ENCODE measurements at regions not wholly inside any gene's neighbourhood (a gene's known extent, or its start where the extent isn't known, plus 50 kb on each side); places are given as distances from the start of the nearest gene placed in this dataset.

- Histone ChIP-seq H3K4me3 (no peak overlapping the region), H3K4me1 (replicated peaks in 1 of 2) (peaks cover 0 to 9% of the 10 kb centered on the region in 2 donors), H3K27ac (no peak overlapping the region)
- in situ Hi-C loops (cut with MboI; ENCODE audit: low pct_unique_long_range_greater_than_20kb in 2 of 9, low sequenced_read_pairs in 9 of 9, unreplicated experiment in 9 of 9) = loop anchor here in 6 of 9 experiments (10.0 to 25.0 kb wide), 4 partner anchors 977 to 1065 kb away; no protein-coding TSS in a partner anchor
- ATAC-seq (replicated peaks in 6 of 8) = no peak
- 75 to 100% (median 91%) methylated on average over 1 to 3 of the region's 3 CpGs; no CpG with 5 or more reads in 2 of the 10 experiments for WGBS, 10 experiments
Measured at GRCh38 chr9:115597330-115597895, 479.5 kb upstream of the TNC start.

GRCh38 chr9:115598751-115599150 lies 480.8 kb upstream of the TNC start:
- Histone ChIP-seq H3K4me3 (no peak overlapping the region), H3K4me1 (replicated peaks in 1 of 2) (peaks cover 0 to 7% of the 10 kb centered on the region in 2 donors), H3K27ac (no peak overlapping the region)
- in situ Hi-C loops (cut with MboI; ENCODE audit: low pct_unique_long_range_greater_than_20kb in 2 of 9, low sequenced_read_pairs in 9 of 9, unreplicated experiment in 9 of 9) = loop anchor here in 6 of 9 experiments (10.0 to 25.0 kb wide), 4 partner anchors 976 to 1064 kb away; no protein-coding TSS in a partner anchor
- no peak for ATAC-seq (replicated peaks in 6 of 8)

GRCh38 chr9:115599898-115600297 lies 481.9 kb upstream of the TNC start:
- Histone ChIP-seq H3K4me3 (no peak overlapping the region), H3K27ac (no peak overlapping the region), H3K4me1 (replicated peaks in 1 of 2) (peaks cover 0 to 5% of the 10 kb centered on the region in 2 donors)
- 50 to 100% (median 83%) methylated on average over 1 of the region's 1 CpG; no CpG with 5 or more reads in 5 of the 10 experiments for WGBS, 10 experiments
- in situ Hi-C loops (cut with MboI; ENCODE audit: low pct_unique_long_range_greater_than_20kb in 2 of 9, low sequenced_read_pairs in 9 of 9, unreplicated experiment in 9 of 9) = loop anchor here in 6 of 9 experiments (10.0 to 25.0 kb wide), 4 partner anchors 975 to 1062 kb away; no protein-coding TSS in a partner anchor
- no peak for ATAC-seq (replicated peaks in 6 of 8)

- in situ Hi-C loops (cut with MboI; ENCODE audit: low pct_unique_long_range_greater_than_20kb in 2 of 9, low sequenced_read_pairs in 9 of 9, unreplicated experiment in 9 of 9) = no loop called here
- H3K4me3 ChIP-seq = no peak overlapping the region
- peak in 3 of 8 experiments; percentile 35 to 83 (median 62) for ATAC-seq (replicated peaks in 6 of 8)
- H3K27ac ChIP-seq = no peak overlapping the region
- peaks cover 0 to 3% of the 10 kb centered on the region in 2 donors for H3K4me1 ChIP-seq (replicated peaks in 1 of 2)
- WGBS, 10 experiments = 32 to 100% (median 77%) methylated on average over 1 to 3 of the region's 3 CpGs; no CpG with 5 or more reads in 1 of the 10 experiments
Measured at GRCh38 chr9:115601434-115601833, 483.5 kb upstream of the TNC start.

GRCh38 chr9:115604831-115605483 lies 487.0 kb upstream of the TNC start:
- H3K4me1 ChIP-seq (replicated peaks in 1 of 2) = no peaks in the 10 kb centered on the region
- no peak for ATAC-seq (replicated peaks in 6 of 8)

GRCh38 chr9:115606838-115607237 lies 488.9 kb upstream of the TNC start:
- in situ Hi-C loops (cut with MboI; ENCODE audit: low pct_unique_long_range_greater_than_20kb in 2 of 9, low sequenced_read_pairs in 9 of 9, unreplicated experiment in 9 of 9) = no loop called here
- Histone ChIP-seq H3K4me3 (no peak overlapping the region), H3K27ac (no peak overlapping the region), H3K4me1 (replicated peaks in 1 of 2) (no peaks in the 10 kb centered on the region)
- ATAC-seq (replicated peaks in 6 of 8) = no peak

More at GRCh38 chr9:115604831-115605483, 487.0 kb upstream of the TNC start:
- no peak overlapping the region for H3K27ac ChIP-seq
- WGBS, 10 experiments = 0 to 100% (median 71%) methylated on average over 1 to 2 of the region's 2 CpGs; no CpG with 5 or more reads in 1 of the 10 experiments
- in situ Hi-C loops (cut with MboI; ENCODE audit: low pct_unique_long_range_greater_than_20kb in 2 of 9, low sequenced_read_pairs in 9 of 9, unreplicated experiment in 9 of 9) = no loop called here
- no peak overlapping the region for H3K4me3 ChIP-seq

- H3K27ac ChIP-seq = no peak overlapping the region
- ATAC-seq (replicated peaks in 6 of 8) = no peak
- 80 to 100% (median 86%) methylated on average over 1 to 4 of the region's 4 CpGs; no CpG with 5 or more reads in 4 of the 10 experiments for WGBS, 10 experiments
- H3K4me1 ChIP-seq (replicated peaks in 1 of 2) = no peaks in the 10 kb centered on the region
- in situ Hi-C loops (cut with MboI; ENCODE audit: low pct_unique_long_range_greater_than_20kb in 2 of 9, low sequenced_read_pairs in 9 of 9, unreplicated experiment in 9 of 9) = no loop called here
- no peak overlapping the region for H3K4me3 ChIP-seq
Measured at GRCh38 chr9:115614326-115614999, 496.5 kb upstream of the TNC start.

- Histone ChIP-seq H3K4me3 (no peak overlapping the region), H3K4me1 (replicated peaks in 1 of 2) (no peaks in the 10 kb centered on the region), H3K27ac (no peak overlapping the region)
- WGBS, 10 experiments = 29 to 88% (median 63%) methylated on average over 1 to 3 of the region's 3 CpGs; no CpG with 5 or more reads in 3 of the 10 experiments
- in situ Hi-C loops (cut with MboI; ENCODE audit: low pct_unique_long_range_greater_than_20kb in 2 of 9, low sequenced_read_pairs in 9 of 9, unreplicated experiment in 9 of 9) = no loop called here
- ATAC-seq (replicated peaks in 6 of 8) = no peak
Measured at GRCh38 chr9:115615000-115615401, 497.0 kb upstream of the TNC start.

GRCh38 chr9:115615821-115616665 lies 498.1 kb upstream of the TNC start:
- no peaks in the 10 kb centered on the region for H3K4me1 ChIP-seq (replicated peaks in 1 of 2)
- peak in 4 of 8 experiments; percentile 52 to 100 (median 90) for ATAC-seq (replicated peaks in 6 of 8)
- in situ Hi-C loops (cut with MboI; ENCODE audit: low pct_unique_long_range_greater_than_20kb in 2 of 9, low sequenced_read_pairs in 9 of 9, unreplicated experiment in 9 of 9) = no loop called here
- H3K4me3 ChIP-seq = no peak overlapping the region
- 6 to 100% (median 73%) methylated on average over 1 to 4 of the region's 4 CpGs; no CpG with 5 or more reads in 1 of the 10 experiments for WGBS, 10 experiments
- no peak overlapping the region for H3K27ac ChIP-seq

GRCh38 chr9:115616666-115617239 lies 498.8 kb upstream of the TNC start:
- H3K4me3 ChIP-seq = no peak overlapping the region
- in situ Hi-C loops (cut with MboI; ENCODE audit: low pct_unique_long_range_greater_than_20kb in 2 of 9, low sequenced_read_pairs in 9 of 9, unreplicated experiment in 9 of 9) = no loop called here
- no CpG with 5 or more reads among the region's 2 CpGs for WGBS, 10 experiments
- H3K4me1 ChIP-seq (replicated peaks in 1 of 2) = no peaks in the 10 kb centered on the region
- ATAC-seq (replicated peaks in 6 of 8) = no peak
- H3K27ac ChIP-seq = no peak overlapping the region

GRCh38 chr9:115625251-115625650 lies 507.3 kb upstream of the TNC start:
- ATAC-seq (replicated peaks in 6 of 8) = no peak
- H3K4me3 ChIP-seq = no peak overlapping the region
- in situ Hi-C loops (cut with MboI; ENCODE audit: low pct_unique_long_range_greater_than_20kb in 2 of 9, low sequenced_read_pairs in 9 of 9, unreplicated experiment in 9 of 9) = no loop called here
- H3K27ac ChIP-seq = no peak overlapping the region
- H3K4me1 ChIP-seq (replicated peaks in 1 of 2) = no peaks in the 10 kb centered on the region

GRCh38 chr9:115625954-115626353 lies 508.0 kb upstream of the TNC start:
- no peaks in the 10 kb centered on the region for H3K4me1 ChIP-seq (replicated peaks in 1 of 2)
- WGBS, 10 experiments = 40 to 98% (median 86%) methylated on average over 2 to 5 of the region's 5 CpGs
- ATAC-seq (replicated peaks in 6 of 8) = no peak
- no peak overlapping the region for H3K27ac ChIP-seq
- H3K4me3 ChIP-seq = no peak overlapping the region
- in situ Hi-C loops (cut with MboI; ENCODE audit: low pct_unique_long_range_greater_than_20kb in 2 of 9, low sequenced_read_pairs in 9 of 9, unreplicated experiment in 9 of 9) = no loop called here

Data from motor neuron (in vitro differentiated cells).